ENCODE measurements at regions not wholly inside any gene's neighbourhood (a gene's known extent, or its start where the extent isn't known, plus 50 kb on each side); places are given as distances from the start of the nearest gene placed in this dataset.

- TF ChIP-seq CTCF (IDR thresholded peaks at IDR 0.05; ENCODE audit: low read depth, low read length, poor library complexity, severe bottlenecking): no peak
- no peak for TF ChIP-seq EZH2phosphoT487 (IDR thresholded peaks at IDR 0.05; ENCODE audit: borderline replicate concordance, low read length)
Observed at GRCh38 chr4:23685471-23685870, 204.4 kb downstream of the PPARGC1A start.
